Left ventricle myocardium inferior (tissue), 1 donor: ENCODE measurements at regions not wholly inside any gene's neighbourhood (a gene's known extent, or its start where the extent isn't known, plus 50 kb on each side); places are given as distances from the start of the nearest gene placed in this dataset.

Experiments
- DNase-seq: peaks from one replicate; pipeline ENCODE4 v3.0.0-alpha.2; 2020
- H3K27ac ChIP-seq: fragments of 200-600 bp; replicated peaks from 2 replicates; pipeline ENCODE4 v1.8.0; 2021
- H3K27me3 ChIP-seq: fragments of 200-600 bp; 2 replicates; pipeline ENCODE4 v1.8.0; 2021; ENCODE audit warnings: low read depth
- H3K36me3 ChIP-seq: fragments of 200-600 bp; 2 replicates; pipeline ENCODE4 v1.8.0; 2021
- H3K4me1 ChIP-seq: fragments of 200-600 bp; 2 replicates; pipeline ENCODE4 v1.8.0; 2021
- H3K4me3 ChIP-seq: fragments of 200-600 bp; 2 replicates; pipeline ENCODE4 v1.8.0; 2021; ENCODE audit warnings: mild to moderate bottlenecking, moderate library complexity
- H3K9me3 ChIP-seq: fragments of 200-600 bp; replicated peaks from 2 replicates; pipeline ENCODE4 v1.8.0; 2021
- intact Hi-C: fragments of 100-400 bp; cut with micrococcal nuclease; formaldehyde crosslinking; loops from one replicate; pipeline ENCODE4 v1.11.0; 2022
- TF ChIP-seq, protein P1 (sequence below): fragments of 200-600 bp; IDR thresholded peaks from 2 replicates; pipeline ENCODE4 v1.8.0; 2021; ENCODE audit warnings: antibody characterized with exemption, mild to moderate bottlenecking, borderline replicate concordance
- donor health status: DM: no; HTN: yes; CAD: no; lungs with severe emphysema.

- intact Hi-C loops: no loop called here
- Histone ChIP-seq H3K27ac (peak overlapping the region; percentile 70), H3K4me1 (peaks cover 24% of the 10 kb centered on the region), H3K36me3 (no peaks in the 10 kb centered on the region), H3K4me3 (no peak overlapping the region), H3K9me3 (peaks cover 2% of the 10 kb centered on the region), H3K27me3 (no peaks in the 10 kb centered on the region)
- DNase-seq: no peak
- TF ChIP-seq, protein P1, sequence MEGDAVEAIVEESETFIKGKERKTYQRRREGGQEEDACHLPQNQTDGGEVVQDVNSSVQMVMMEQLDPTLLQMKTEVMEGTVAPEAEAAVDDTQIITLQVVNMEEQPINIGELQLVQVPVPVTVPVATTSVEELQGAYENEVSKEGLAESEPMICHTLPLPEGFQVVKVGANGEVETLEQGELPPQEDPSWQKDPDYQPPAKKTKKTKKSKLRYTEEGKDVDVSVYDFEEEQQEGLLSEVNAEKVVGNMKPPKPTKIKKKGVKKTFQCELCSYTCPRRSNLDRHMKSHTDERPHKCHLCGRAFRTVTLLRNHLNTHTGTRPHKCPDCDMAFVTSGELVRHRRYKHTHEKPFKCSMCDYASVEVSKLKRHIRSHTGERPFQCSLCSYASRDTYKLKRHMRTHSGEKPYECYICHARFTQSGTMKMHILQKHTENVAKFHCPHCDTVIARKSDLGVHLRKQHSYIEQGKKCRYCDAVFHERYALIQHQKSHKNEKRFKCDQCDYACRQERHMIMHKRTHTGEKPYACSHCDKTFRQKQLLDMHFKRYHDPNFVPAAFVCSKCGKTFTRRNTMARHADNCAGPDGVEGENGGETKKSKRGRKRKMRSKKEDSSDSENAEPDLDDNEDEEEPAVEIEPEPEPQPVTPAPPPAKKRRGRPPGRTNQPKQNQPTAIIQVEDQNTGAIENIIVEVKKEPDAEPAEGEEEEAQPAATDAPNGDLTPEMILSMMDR: no peak
Measured at GRCh38 chr9:91061506-91061905, 259.9 kb downstream of the SYK start.

DNA sequence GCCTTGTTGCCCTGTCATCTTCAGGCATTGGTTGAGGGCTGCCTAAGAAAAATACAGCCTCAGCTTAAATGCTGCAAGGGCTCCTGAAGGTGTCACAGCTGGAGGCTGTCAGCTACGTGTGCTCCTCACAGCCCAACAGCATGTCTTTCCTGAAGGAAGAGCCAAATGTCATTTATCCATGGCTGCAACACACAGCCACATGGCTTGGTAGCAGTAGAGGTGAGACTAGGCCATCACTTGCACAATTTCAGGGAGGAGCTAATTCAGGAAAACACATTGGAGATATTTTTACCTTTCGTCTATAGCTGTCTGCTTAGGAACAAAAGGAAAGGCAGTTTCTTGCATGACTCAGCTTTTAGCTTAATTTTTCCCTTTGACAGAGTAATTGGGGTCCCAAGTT, 260.7 kb downstream of the SYK start:
- Histone ChIP-seq H3K4me1 (peaks cover 23% of the 10 kb centered on the region), H3K36me3 (no peaks in the 10 kb centered on the region), H3K27ac (no peak overlapping the region), H3K9me3 (peaks cover 2% of the 10 kb centered on the region), H3K27me3 (no peaks in the 10 kb centered on the region), H3K4me3 (no peak overlapping the region)
- no peak for DNase-seq
- TF ChIP-seq, protein P1: no peak
- intact Hi-C loops: no loop called here

- Histone ChIP-seq H3K4me3 (no peak overlapping the region), H3K9me3 (peaks cover 2% of the 10 kb centered on the region), H3K27me3 (no peaks in the 10 kb centered on the region), H3K36me3 (no peaks in the 10 kb centered on the region), H3K27ac (no peak overlapping the region), H3K4me1 (peaks cover 18% of the 10 kb centered on the region)
- TF ChIP-seq, protein P1: no peak
- no peak for DNase-seq
- intact Hi-C loops: no loop called here
Measured at GRCh38 chr9:91063471-91063870, 261.9 kb downstream of the SYK start.

DNA sequence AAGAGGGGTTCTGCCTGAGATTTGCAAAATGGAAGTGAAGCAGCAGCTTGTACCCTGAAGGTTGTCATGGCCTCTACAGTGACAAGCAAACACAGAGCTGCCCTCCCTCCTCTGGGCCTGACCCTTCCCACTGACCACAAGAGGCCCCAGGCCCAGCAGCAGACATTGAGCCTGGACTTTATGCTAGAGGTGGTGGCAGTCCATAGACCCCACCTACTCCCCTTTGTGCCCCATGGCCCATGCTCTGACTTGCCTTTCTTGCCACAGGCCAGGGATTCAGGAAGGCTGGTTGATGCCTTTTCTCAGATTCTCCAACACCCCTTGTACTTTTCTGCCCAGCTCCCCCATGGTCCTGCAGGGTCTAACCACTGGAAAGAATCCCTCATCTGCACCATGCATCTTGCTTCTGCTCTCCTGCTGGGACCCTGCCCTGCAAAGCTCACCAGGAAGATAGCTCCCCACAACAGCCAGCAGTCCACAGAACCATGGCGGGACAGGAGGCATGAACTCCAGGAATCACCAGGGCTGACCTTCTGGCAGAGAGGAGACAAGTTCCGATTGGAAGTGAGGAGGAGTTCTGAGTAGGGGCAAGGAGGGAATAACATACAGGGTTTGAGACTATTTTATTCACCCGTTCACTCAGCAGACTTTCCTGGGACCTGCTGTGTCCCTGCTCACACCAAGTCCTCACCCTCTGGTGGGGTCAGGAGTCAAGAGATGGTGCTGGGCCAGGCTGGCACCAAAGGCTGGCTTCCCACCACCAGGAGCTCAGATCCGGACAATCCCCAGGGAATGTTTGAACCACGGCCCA, 263.8 kb downstream of the SYK start:
- no peak overlapping the region for H3K27ac ChIP-seq
- TF ChIP-seq, protein P1: no peak
- no peak for DNase-seq
- H3K4me1 ChIP-seq: peaks cover 8% of the 10 kb centered on the region
- no peaks in the 10 kb centered on the region for H3K36me3 ChIP-seq
- H3K4me3 ChIP-seq: no peak overlapping the region
- H3K27me3 ChIP-seq: no peaks in the 10 kb centered on the region
- H3K9me3 ChIP-seq: peaks cover 2% of the 10 kb centered on the region
- intact Hi-C loops: no loop called here

- TF ChIP-seq, protein P1: no peak
- Histone ChIP-seq H3K27ac (no peak overlapping the region), H3K36me3 (no peaks in the 10 kb centered on the region), H3K9me3 (peaks cover 2% of the 10 kb centered on the region), H3K27me3 (no peaks in the 10 kb centered on the region), H3K4me1 (peaks cover 8% of the 10 kb centered on the region), H3K4me3 (no peak overlapping the region)
- DNase-seq: no peak
- intact Hi-C loops: no loop called here
Measured at GRCh38 chr9:91066042-91066415, 264.4 kb downstream of the SYK start.
